PC-9 (cell line): ENCODE measurements at regions not wholly inside any gene's neighbourhood (a gene's known extent, or its start where the extent isn't known, plus 50 kb on each side); places are given as distances from the start of the nearest gene placed in this dataset.

Experiments used
- BruUV-seq: library from RNA; stranded (reverse); fragments of 400-500 nt; replicated peaks from 2 replicates; lab custom pipeline; 2021; lab: Mats Ljungman, UMichigan
- CTCF ChIA-PET: fragments of 300-600 bp; sonication (Branson Sonifier 250); formaldehyde crosslinking; loops from one replicate; lab custom pipeline; 2022; ENCODE audit warnings: antibody characterized with exemption; lab: Charles Lee
- POLR2A ChIA-PET: fragments of 300-600 bp; sonication (Branson Sonifier 250); formaldehyde crosslinking; loops from one replicate; lab custom pipeline; 2022; ENCODE audit warnings: antibody characterized with exemption; ENCODE audit not compliant: unreplicated experiment; lab: Charles Lee
- DNase-seq, 2 experiments: peaks; one replicate each; pipeline versions ENCODE4 v3.0.0 to v3.0.0-alpha.2; 2015 to 2022; ENCODE audit warnings: mixed read lengths in 1 of 2
- H2AFZ ChIP-seq: fragments of 200-600 bp; sonication (generic); 2 replicates; pipeline ENCODE4 v1.8.1; 2017; ENCODE audit warnings: antibody characterized with exemption
- H3F3A ChIP-seq: fragments of 200-600 bp; sonication (generic); 2 replicates; pipeline ENCODE4 v1.8.1; 2017; ENCODE audit warnings: antibody characterized with exemption, mild to moderate bottlenecking, low read depth; ENCODE audit not compliant: insufficient read depth
- H3K27ac ChIP-seq: fragments of 200-600 bp; sonication (generic); 2 replicates; pipeline ENCODE4 v1.6.1; 2016; ENCODE audit warnings: mixed run types
- H3K27me3 ChIP-seq: fragments of 200-600 bp; sonication (generic); 2 replicates; pipeline ENCODE4 v1.6.1; 2016; ENCODE audit warnings: low read depth, mixed run types; ENCODE audit not compliant: insufficient read depth
- H3K36me3 ChIP-seq: fragments of 200-600 bp; sonication (generic); 2 replicates; pipeline ENCODE4 v1.6.1; 2016; ENCODE audit warnings: low read depth, mixed run types
- H3K4me1 ChIP-seq: fragments of 200-600 bp; sonication (generic); replicated peaks from 2 replicates; pipeline ENCODE4 v1.6.1; 2016; ENCODE audit warnings: mixed run types; ENCODE audit not compliant: insufficient read depth
- H3K4me2 ChIP-seq: fragments of 200-600 bp; sonication (generic); 2 replicates; pipeline ENCODE4 v1.6.1; 2017; ENCODE audit warnings: mixed run types
- H3K4me3 ChIP-seq: fragments of 200-600 bp; sonication (generic); 2 replicates; pipeline ENCODE4 v1.6.1; 2016; ENCODE audit warnings: mixed run types
- H3K79me2 ChIP-seq: fragments of 200-600 bp; sonication (generic); 2 replicates; pipeline ENCODE4 v1.6.1; 2017; ENCODE audit warnings: low read depth, mixed run types
- H3K9me2 ChIP-seq: fragments of 200-600 bp; sonication (generic); 2 replicates; pipeline ENCODE4 v1.8.1; 2017; ENCODE audit warnings: mild to moderate bottlenecking; ENCODE audit not compliant: insufficient read depth
- H3K9me3 ChIP-seq: fragments of 200-600 bp; sonication (generic); 2 replicates; pipeline ENCODE4 v1.8.1; 2016; ENCODE audit warnings: low read depth; ENCODE audit not compliant: insufficient read depth
- H4K20me1 ChIP-seq: fragments of 200-600 bp; sonication (generic); 2 replicates; pipeline ENCODE4 v1.8.1; 2017; ENCODE audit not compliant: insufficient read depth
- CTCF ChIP-seq: fragments of 200-600 bp; sonication (generic); conservative IDR thresholded peaks from 2 replicates; pipeline ENCODE4 v1.6.1; 2017; ENCODE audit warnings: mixed run types, antibody characterized with exemption, mild to moderate bottlenecking, moderate library complexity
- EZH2 ChIP-seq: fragments of 200-600 bp; sonication (generic); IDR thresholded peaks from 2 replicates; pipeline ENCODE4 v1.8.0; 2017; ENCODE audit warnings: antibody characterized with exemption, low read depth
- intact Hi-C: fragments of 100-400 bp; cut with micrococcal nuclease; formaldehyde crosslinking; loops from one replicate; pipeline ENCODE4 v1.10.0; 2022; ENCODE audit not compliant: unreplicated experiment

GRCh38 chr5:62922191-62922590, 343.6 kb downstream of the LRRC70 start:
- POLR2A ChIA-PET: no interaction called here
- Histone ChIP-seq H2AFZ (no peak overlapping the region), H3F3A (no peaks in the 10 kb centered on the region), H3K4me2 (no peak overlapping the region), H3K27me3 (0 out of 2 replicates have a peak, but pooled peaks cover 5% of the 10 kb centered on the region), H3K9me3 (no peaks in the 10 kb centered on the region), H3K79me2 (no peaks in the 10 kb centered on the region), H3K4me1 (no peaks in the 10 kb centered on the region), H3K36me3 (no peaks in the 10 kb centered on the region), H3K9me2 (no peaks in the 10 kb centered on the region; the same call in 1 of the 2 replicates), H3K27ac (no peak overlapping the region), H4K20me1 (no peaks in the 10 kb centered on the region), H3K4me3 (no peak overlapping the region)
- TF ChIP-seq EZH2: no peak
- TF ChIP-seq CTCF: no peak
- BruUV-seq: no TSS peak
- CTCF ChIA-PET: no interaction called here
- no peak for DNase-seq
- intact Hi-C loops: no loop called here

- CTCF ChIA-PET: no interaction called here
- Histone ChIP-seq H3K27ac (no peak overlapping the region), H3K4me3 (no peak overlapping the region), H3K4me2 (no peak overlapping the region), H3K27me3 (peaks cover 9% of the 10 kb centered on the region; the same call in 1 of the 2 replicates), H3K9me2 (no peaks in the 10 kb centered on the region; the same call in 1 of the 2 replicates), H3K79me2 (no peaks in the 10 kb centered on the region), H3K4me1 (no peaks in the 10 kb centered on the region), H3K36me3 (no peaks in the 10 kb centered on the region), H3K9me3 (no peaks in the 10 kb centered on the region), H3F3A (no peaks in the 10 kb centered on the region), H4K20me1 (no peaks in the 10 kb centered on the region), H2AFZ (no peak overlapping the region)
- POLR2A ChIA-PET: no interaction called here
- intact Hi-C loops: no loop called here
- BruUV-seq: no TSS peak
- DNase-seq: no peak
- TF ChIP-seq EZH2: no peak
- no peak for TF ChIP-seq CTCF
Observed at GRCh38 chr5:62920856-62921255, 342.2 kb downstream of the LRRC70 start.

- Histone ChIP-seq H3K4me2 (no peak overlapping the region), H3F3A (no peaks in the 10 kb centered on the region), H3K79me2 (no peaks in the 10 kb centered on the region), H3K4me1 (no peaks in the 10 kb centered on the region), H4K20me1 (no peaks in the 10 kb centered on the region), H3K27me3 (no peaks in the 10 kb centered on the region), H3K36me3 (no peaks in the 10 kb centered on the region), H2AFZ (no peak overlapping the region), H3K4me3 (no peak overlapping the region), H3K9me3 (no peaks in the 10 kb centered on the region), H3K27ac (no peak overlapping the region), H3K9me2 (no peaks in the 10 kb centered on the region)
- CTCF ChIA-PET: no interaction called here
- intact Hi-C loops: no loop called here
- POLR2A ChIA-PET: no interaction called here
- TF ChIP-seq CTCF (no peak), EZH2 (no peak)
- DNase-seq: no peak
- no TSS peak for BruUV-seq
Observed at GRCh38 chr5:62909326-62909725, 330.7 kb downstream of the LRRC70 start.
